HG02884 (cell line): ENCODE measurements at regions not wholly inside any gene's neighbourhood (a gene's known extent, or its start where the extent isn't known, plus 50 kb on each side); places are given as distances from the start of the nearest gene placed in this dataset.

ENCODE experiments used
- ATAC-seq: cut with Tn5 transposase; IDR thresholded peaks from one replicate; pipeline ENCODE4 v1.9.1; 2021; ENCODE audit warnings: mild to moderate bottlenecking, moderate library complexity; ENCODE audit not compliant: unreplicated experiment

- no peak for ATAC-seq
These were observed 138.6 kb upstream of the UMPS start for GRCh38 chr3:124591699-124592098.

GRCh38 chr3:124592658-124593441 is 137.4 kb upstream of the UMPS start:
- peak; percentile 84 for ATAC-seq

DNA sequence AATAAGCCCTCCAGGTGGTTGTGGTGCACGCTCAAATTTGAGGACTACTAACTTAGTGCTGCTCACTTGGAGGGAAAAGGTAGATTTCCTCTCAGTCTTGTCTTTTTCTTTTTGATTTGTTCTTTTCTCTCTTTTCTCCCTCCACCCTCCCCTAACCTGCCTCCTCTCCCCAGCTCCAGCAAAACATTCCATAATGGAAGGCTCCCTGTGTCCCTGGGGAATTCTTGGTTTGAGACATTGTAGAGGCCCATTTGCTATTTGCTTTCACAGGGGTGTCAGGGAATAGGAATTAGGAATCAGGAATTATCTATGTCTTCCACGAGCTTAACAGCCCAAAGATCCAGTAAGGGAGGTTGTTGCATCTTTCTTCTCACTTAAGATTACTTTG is 136.8 kb upstream of the UMPS start:
- no peak for ATAC-seq

GRCh38 chr3:124594581-124594980 is 135.7 kb upstream of the UMPS start:
- no peak for ATAC-seq

GRCh38 chr3:124597273-124597672 is 133.0 kb upstream of the UMPS start:
- no peak for ATAC-seq

DNA sequence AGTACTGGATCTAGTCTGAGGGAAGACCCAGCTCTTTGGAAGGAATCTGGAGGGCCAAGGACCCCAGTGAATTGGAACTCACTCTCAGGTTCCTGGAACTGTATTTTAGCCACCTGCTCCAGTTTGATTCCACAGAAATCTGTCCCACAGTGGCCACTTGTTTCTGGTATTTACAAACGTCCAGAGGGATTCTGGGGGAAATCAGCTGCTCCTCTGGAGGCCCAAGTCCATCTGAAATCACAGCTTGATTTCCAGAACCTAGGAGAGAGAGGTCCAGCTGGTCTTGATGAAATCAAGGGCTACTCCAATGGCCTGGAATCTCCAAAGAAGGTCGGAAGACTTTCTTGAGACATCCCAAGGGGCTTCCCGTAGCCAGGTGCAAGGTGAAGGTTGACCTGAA is 132.3 kb upstream of the UMPS start:
- ATAC-seq, result no peak

- no peak for ATAC-seq
These were observed 131.0 kb upstream of the UMPS start for GRCh38 chr3:124599147-124599765.

DNA sequence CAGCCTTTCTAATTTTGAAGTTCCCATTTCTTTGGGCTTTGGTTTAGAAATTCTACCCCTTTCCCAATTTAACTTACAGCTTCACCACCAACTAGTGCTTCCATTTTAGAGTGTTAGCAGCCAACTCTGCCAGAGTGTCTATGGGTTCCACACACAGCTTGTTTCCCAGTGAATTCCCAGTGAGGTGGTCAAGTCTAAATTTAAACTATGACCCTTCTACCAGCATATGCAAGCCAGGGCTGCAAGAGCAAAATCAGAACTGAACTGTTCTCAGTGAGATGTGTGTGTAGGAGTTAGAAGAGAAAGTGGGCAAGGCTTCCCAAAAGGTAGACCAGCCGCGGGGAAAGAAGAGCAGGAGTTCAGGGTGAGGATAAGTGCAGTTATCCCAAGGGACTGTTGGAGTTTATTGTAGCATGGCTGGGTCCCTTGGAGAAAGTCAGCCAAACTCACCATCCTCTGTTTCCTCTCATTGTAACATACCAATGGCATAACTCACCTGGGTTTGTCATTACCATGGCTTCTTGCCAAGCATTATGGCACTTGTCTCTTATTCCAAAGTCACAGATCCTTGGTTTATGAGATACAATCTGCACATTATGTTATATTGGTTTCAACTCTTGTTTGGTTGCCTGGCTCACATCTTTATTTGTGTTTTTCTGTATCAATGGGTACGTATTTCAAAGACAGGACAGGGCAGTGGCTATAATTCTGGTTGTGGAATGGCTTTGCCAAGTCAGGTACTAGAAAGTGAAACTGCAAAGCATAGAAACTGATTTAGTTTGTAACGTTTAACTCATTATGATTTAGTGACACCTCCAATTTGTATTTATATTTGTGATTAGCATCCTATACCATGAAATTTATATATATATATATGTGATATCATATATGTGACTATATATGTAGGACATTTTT is 130.2 kb upstream of the UMPS start:
- no peak for ATAC-seq

- ATAC-seq, result no peak
These were observed 129.5 kb upstream of the UMPS start for GRCh38 chr3:124600765-124601164.

DNA sequence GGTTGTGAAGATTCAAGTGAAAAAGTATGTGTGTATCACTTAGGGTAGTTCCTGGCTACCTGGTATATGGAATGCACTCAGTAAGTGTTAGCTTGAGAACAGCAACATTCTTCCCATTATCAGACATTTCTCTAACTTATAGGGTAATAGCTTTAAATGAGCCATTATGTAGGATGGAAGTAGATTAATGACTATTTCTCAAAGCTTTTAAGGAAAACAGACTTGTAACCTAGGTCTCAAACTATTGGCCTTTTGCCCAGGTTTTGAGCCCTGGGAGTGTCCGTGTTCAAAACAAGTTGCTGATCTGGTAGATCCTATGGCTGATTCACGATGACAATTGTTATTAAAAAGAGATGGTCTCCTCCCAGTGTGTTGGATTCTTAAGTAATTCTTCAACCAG is 129.1 kb upstream of the UMPS start:
- no peak for ATAC-seq

- ATAC-seq, result no peak
These were observed 127.1 kb upstream of the UMPS start for GRCh38 chr3:124602980-124603627.

GRCh38 chr3:124605781-124606579 is 124.3 kb upstream of the UMPS start:
- no peak for ATAC-seq

- no peak for ATAC-seq
These were observed 123.1 kb upstream of the UMPS start for GRCh38 chr3:124607163-124607562.

- no peak for ATAC-seq
These were observed 120.8 kb upstream of the UMPS start for GRCh38 chr3:124609402-124609801.

- no peak for ATAC-seq
These were observed 120.1 kb upstream of the UMPS start for GRCh38 chr3:124610130-124610529.

GRCh38 chr3:124611520-124611919 is 118.7 kb upstream of the UMPS start:
- no peak for ATAC-seq

GRCh38 chr3:124615896-124616543 is 114.2 kb upstream of the UMPS start:
- ATAC-seq, result no peak

- ATAC-seq, result no peak
These were observed 113.1 kb upstream of the UMPS start for GRCh38 chr3:124617177-124617576.

DNA sequence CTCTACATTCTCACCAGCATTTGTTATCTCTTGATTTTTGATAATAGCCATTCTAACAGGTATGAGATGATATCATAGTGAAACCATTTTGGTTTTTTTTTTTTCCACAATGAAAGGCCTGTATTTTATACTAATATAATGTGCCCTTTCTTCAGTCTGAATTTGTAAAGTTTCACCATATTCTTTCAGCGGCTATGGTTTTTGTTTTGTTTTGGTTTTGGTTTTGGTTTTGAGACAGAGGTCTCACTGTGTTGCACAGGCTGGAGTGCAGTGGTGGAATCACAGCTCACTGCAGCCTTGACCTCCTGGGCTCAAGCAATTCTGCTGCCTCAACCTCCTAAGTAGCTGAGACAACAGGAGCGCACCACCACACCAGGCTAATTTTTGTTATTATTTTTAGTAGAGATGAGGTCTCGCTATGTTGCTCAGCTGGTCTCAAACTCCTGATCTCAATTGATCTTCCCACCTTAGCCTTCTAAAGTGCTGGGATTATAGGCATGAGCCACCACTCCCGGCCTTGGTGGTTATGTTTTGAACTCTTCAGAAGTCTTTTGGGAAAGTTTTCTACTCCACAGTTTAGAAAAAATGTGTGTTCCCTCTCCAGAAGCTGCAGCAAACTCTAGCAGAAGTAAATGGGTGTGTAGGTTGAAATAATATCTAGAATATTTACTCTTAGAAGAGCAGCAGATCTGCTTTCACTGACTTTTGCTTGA is 110.2 kb upstream of the UMPS start:
- ATAC-seq, result no peak
